ENCODE measurements at regions not wholly inside any gene's neighbourhood (a gene's known extent, or its start where the extent isn't known, plus 50 kb on each side); places are given as distances from the start of the nearest gene placed in this dataset.

GRCh38 chr12:126545411-126545810, 1480.2 kb downstream of the AACS start:
- H3K27me3 ChIP-seq (replicated peaks) = no peaks in the 10 kb centered on the region
- in situ Hi-C loops (cut with HindIII; ENCODE audit: low pct_ligation_motif_present, low sequenced_read_pairs) = no loop called here
- H3K4me3 ChIP-seq (ENCODE audit: low read depth, low read length) = no peak overlapping the region
- H3K27ac ChIP-seq = no peak overlapping the region
- H3K36me3 ChIP-seq (replicated peaks) = no peaks in the 10 kb centered on the region
- no peak for DNase-seq
- TF ChIP-seq CTCF (IDR thresholded peaks at IDR 0.05; ENCODE audit: low read depth, low read length, missing control alignments) = no peak

GRCh38 chr12:126547905-126548304, 1482.7 kb downstream of the AACS start:
- in situ Hi-C loops (cut with HindIII; ENCODE audit: low pct_ligation_motif_present, low sequenced_read_pairs) = no loop called here
- no peak for TF ChIP-seq CTCF (IDR thresholded peaks at IDR 0.05; ENCODE audit: low read depth, low read length, missing control alignments)
- no peaks in the 10 kb centered on the region for H3K36me3 ChIP-seq (replicated peaks)
- no peak overlapping the region for H3K27ac ChIP-seq
- no peaks in the 10 kb centered on the region for H3K27me3 ChIP-seq (replicated peaks)
- DNase-seq = no peak
- no peak overlapping the region for H3K4me3 ChIP-seq (ENCODE audit: low read depth, low read length)

GRCh38 chr12:126551869-126552268, 1486.6 kb downstream of the AACS start:
- DNase-seq = no peak
- Histone ChIP-seq H3K27me3 (replicated peaks) (no peaks in the 10 kb centered on the region), H3K4me3 (ENCODE audit: low read depth, low read length) (no peak overlapping the region), H3K27ac (no peak overlapping the region), H3K36me3 (replicated peaks) (no peaks in the 10 kb centered on the region)
- in situ Hi-C loops (cut with HindIII; ENCODE audit: low pct_ligation_motif_present, low sequenced_read_pairs) = no loop called here
- TF ChIP-seq CTCF (IDR thresholded peaks at IDR 0.05; ENCODE audit: low read depth, low read length, missing control alignments) = no peak

GRCh38 chr12:126554625-126555024, 1489.4 kb downstream of the AACS start:
- no peak overlapping the region for H3K4me3 ChIP-seq (ENCODE audit: low read depth, low read length)
- no peaks in the 10 kb centered on the region for H3K27me3 ChIP-seq (replicated peaks)
- no peak for TF ChIP-seq CTCF (IDR thresholded peaks at IDR 0.05; ENCODE audit: low read depth, low read length, missing control alignments)
- no peak overlapping the region for H3K27ac ChIP-seq
- H3K36me3 ChIP-seq (replicated peaks) = no peaks in the 10 kb centered on the region
- DNase-seq = no peak
- in situ Hi-C loops (cut with HindIII; ENCODE audit: low pct_ligation_motif_present, low sequenced_read_pairs) = no loop called here

GRCh38 chr12:126557659-126558058, 1492.4 kb downstream of the AACS start:
- no peak for DNase-seq
- Histone ChIP-seq H3K27me3 (replicated peaks) (no peaks in the 10 kb centered on the region), H3K27ac (no peak overlapping the region), H3K4me3 (ENCODE audit: low read depth, low read length) (no peak overlapping the region), H3K36me3 (replicated peaks) (no peaks in the 10 kb centered on the region)
- no peak for TF ChIP-seq CTCF (IDR thresholded peaks at IDR 0.05; ENCODE audit: low read depth, low read length, missing control alignments)
- in situ Hi-C loops (cut with HindIII; ENCODE audit: low pct_ligation_motif_present, low sequenced_read_pairs) = no loop called here

- H3K4me3 ChIP-seq (ENCODE audit: low read depth, low read length) = no peak overlapping the region
- no peak for TF ChIP-seq CTCF (IDR thresholded peaks at IDR 0.05; ENCODE audit: low read depth, low read length, missing control alignments)
- H3K27ac ChIP-seq = no peak overlapping the region
- H3K27me3 ChIP-seq (replicated peaks) = no peaks in the 10 kb centered on the region
- in situ Hi-C loops (cut with HindIII; ENCODE audit: low pct_ligation_motif_present, low sequenced_read_pairs) = no loop called here
- H3K36me3 ChIP-seq (replicated peaks) = no peaks in the 10 kb centered on the region
- no peak for DNase-seq
These were observed 1493.0 kb downstream of the AACS start for GRCh38 chr12:126558219-126558618.
